Activated gamma-delta T cell treated with Interleukin-2 at 50 U/mL for 16 hours (primary cell): ENCODE measurements at regions not wholly inside any gene's neighbourhood (a gene's known extent, or its start where the extent isn't known, plus 50 kb on each side); places are given as distances from the start of the nearest gene placed in this dataset.

Experiments used
- DNase-seq: peaks from one replicate; pipeline ENCODE4 v3.0.0-alpha.2; 2020

DNA sequence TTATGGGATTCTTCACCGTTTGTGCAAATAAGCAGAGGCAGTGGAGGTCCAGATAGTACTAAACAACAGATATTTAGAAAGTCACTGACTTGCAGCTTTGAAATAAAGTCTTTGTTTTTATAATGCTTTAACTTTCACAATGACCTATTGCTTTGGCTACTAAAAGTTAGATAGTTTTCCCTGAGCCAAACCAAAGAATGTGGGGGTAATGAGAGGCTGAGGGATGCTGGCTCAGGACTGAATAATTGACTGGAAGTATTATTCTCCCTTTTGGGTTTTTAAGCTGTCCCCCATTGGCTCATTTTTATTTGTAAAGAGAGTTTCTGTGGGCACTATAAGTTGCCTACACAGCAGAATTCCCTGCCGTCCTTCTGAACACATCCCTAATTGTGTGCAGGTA is 99.2 kb upstream of the ACTBL2 start:
- no peak for DNase-seq

GRCh38 chr5:57581222-57581621 is 98.6 kb upstream of the ACTBL2 start:
- no peak for DNase-seq

DNA sequence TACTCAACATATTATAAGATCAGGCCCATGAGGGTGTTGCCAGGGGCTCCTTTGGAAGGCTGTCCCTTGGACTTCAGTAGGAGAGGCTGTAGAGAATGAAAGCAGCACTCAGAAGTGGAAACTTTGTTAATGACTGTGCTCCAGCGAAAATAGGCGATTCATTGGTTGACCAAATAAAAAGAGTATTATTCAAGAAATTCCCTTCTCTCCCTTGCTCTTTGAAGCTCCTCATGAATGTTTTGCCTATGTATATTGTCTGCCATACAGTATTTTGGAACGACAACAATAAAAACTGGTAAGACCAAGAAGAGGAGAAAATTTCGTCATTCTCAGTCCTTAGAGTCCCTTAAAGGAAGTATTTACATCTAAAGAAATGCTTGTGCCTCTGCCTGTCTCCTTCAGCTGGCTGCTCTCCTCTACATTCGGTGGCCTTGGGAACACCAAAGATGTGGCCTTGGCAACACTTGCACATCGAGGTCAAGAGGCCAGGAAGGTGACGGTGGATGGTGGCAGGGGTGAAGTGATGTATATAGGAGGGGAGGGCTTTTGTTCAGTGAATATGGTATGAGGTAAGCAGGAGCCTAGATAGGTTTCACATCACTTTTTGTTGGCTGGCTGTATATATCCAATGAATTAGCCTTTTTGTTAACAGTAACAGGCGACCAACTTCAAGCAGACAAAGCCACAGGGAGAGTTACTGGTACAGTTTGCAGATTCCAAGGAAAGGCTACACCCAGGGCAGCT is 95.0 kb upstream of the ACTBL2 start:
- DNase-seq: no peak

DNA sequence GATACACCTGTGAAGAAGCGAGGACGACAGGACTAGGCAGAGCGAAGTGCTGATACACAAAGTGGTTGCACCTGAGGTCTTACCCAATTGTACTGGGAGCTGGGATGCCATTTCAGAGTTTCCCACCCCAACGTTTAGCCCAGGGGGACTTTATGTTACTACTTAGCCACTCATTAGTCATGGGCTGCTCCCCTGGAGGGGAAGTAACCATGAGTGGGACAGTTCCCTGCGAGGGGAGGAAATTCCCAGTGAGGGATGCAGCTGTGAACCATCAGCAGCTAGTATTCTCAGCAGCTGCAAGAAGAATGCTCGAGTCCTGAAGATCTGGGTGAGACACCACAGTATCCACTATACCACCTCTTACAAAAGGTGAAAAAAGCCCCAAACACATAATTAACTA is 93.7 kb upstream of the ACTBL2 start:
- no peak for DNase-seq

DNA sequence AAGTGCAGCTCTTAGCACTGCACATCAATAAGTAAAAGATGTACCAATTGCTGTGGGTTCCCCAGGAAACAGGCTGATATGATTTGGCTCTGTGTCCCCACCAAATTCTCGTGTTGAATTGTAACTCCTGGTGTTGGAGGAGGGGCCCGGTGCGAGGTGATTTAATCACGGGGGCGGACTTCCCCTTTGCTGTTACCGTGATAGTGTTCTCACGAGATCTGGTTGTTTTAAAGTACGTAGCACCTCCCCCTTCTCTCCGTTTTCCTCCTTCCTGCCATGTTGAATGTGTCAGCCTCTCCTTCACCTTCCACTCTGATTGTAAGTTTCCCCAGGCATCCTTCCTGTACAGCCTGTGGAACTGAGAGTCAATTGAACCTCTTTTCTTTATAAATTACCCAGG is 93.2 kb upstream of the ACTBL2 start:
- DNase-seq: no peak

- DNase-seq: no peak
These were observed 89.8 kb upstream of the ACTBL2 start for GRCh38 chr5:57572461-57572860.

DNA sequence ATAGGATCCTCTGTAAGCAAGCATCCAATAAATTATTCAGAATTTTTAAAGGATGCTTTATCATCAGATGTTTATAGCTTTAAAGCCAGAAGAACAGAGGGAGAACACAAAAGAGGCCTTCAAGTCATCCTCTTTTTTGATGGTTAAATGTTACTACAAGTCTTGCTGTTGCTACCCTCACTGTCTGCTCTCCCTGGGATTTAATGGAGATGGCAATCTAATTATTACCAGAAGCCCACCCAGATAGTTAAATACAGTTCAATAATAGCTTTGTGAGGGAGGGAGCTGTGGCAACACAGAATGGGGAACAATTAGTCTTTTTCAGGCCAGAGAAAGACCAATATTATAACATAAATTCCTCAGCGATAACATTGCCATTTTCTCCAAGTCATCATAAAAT is 87.0 kb upstream of the ACTBL2 start:
- DNase-seq: no peak

- no peak for DNase-seq
These were observed 85.5 kb upstream of the ACTBL2 start for GRCh38 chr5:57568136-57568535.

DNA sequence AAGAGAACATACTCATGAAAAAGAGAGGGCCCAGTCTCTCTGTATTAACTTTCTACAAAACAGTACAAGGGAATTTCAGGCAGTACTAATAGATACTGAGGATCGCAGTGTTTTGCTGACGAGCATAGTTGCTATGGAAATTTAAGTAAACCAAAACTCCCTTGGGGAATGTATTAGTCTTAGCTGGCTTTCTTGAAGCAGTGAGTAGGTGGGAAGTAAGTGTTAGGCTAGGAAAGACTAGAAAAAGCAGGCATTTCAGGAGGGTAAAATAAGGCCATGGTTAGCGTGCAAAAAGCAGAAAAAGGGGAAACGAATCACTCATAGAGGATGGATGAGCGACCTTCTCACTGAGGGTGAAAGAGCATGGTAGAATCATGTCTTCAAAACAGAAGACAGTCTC is 84.3 kb upstream of the ACTBL2 start:
- DNase-seq: no peak

GRCh38 chr5:57561231-57561842 is 78.7 kb upstream of the ACTBL2 start:
- DNase-seq: no peak

GRCh38 chr5:57559110-57559635 is 76.6 kb upstream of the ACTBL2 start:
- DNase-seq: no peak

- DNase-seq: no peak
These were observed 69.4 kb upstream of the ACTBL2 start for GRCh38 chr5:57552033-57552432.

DNA sequence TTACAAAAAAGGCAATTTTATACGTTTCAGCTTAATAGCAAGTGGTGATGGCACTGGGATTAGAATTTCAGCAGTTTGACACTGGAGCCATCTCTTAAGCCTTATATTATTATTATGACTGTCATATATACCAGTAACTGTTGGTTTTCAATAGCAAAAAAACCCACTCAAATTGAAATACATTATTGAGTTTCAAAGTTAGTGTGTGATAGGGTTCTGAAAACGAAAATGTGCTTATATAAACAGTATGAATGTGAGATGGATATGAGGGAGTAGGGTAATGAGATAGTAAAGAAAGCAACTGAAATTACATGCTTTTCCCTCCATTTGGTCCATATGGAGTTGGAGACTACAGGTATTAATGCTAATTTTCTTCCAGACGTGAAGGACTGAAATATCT is 68.6 kb upstream of the ACTBL2 start:
- no peak for DNase-seq

- DNase-seq: no peak
These were observed 67.5 kb upstream of the ACTBL2 start for GRCh38 chr5:57550132-57550531.

- DNase-seq: no peak
These were observed 67.0 kb upstream of the ACTBL2 start for GRCh38 chr5:57549566-57549965.

DNA sequence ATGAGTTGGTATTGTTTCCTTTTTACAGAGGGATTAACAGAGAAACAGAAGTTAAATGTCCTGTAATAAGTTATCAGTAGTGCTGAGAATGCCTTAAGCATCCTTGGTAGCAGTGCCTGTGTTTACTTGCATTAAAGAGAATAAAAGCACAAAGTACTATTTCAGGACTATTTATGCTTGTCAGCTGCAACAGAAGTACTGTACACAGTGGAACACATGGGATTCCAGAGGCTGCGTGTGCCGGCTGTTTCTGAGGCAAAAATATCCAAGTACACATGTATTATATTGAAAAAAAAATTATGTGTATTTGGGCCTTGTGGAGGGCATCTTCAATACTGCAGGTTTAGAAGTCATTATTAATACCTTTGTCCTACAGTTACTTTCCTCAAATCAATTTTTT is 58.2 kb upstream of the ACTBL2 start:
- DNase-seq: no peak

GRCh38 chr5:57539281-57539701 is 56.7 kb upstream of the ACTBL2 start:
- DNase-seq: no peak

DNA sequence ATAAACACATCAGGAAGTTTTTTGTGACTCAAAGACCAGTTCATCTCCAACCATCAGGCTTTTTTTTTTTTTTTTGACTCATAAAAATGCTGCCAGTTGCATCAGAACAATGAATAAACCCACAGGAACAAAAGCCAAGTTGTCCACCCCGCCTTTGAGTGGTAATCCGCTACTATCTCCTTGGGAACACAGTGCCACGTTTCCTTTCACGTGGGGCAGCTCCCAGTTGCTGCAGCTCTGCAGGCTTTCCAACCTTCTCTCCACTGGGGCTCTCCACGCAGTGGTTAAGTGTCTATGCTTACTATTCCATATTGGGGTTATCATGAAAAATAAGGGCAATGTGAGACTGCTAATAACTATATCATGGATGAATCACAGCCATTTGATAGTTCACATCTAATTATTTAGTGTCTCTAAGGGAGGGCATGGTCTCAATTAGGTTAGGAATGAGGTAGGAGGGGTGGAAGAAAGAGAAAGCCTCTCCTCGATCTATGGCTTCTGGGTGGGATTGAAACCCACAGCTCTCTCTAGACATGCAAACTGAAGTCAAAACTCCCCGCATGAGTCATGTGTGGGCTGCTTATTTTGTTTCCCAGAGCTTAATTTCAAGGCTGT is 55.8 kb upstream of the ACTBL2 start:
- DNase-seq: no peak

DNA sequence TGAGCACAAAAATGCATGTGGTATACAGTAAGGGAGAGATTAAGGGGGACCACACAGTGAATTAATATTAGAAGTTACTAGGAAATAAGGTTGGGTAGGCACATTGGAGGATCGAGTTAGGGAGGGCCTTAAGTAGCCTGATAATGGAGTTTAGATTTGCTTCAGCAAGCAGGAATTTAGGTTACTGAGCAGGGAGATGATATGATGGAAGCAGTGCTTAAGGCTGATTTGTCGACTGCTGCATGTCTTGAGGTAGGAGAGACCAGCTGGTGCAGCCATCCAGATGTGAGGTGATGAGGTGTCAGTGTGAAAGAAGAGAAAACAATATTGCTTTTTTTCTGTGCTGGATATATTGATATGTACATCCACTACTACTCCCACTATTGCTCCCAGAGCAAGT is 55.2 kb upstream of the ACTBL2 start:
- no peak for DNase-seq

DNA sequence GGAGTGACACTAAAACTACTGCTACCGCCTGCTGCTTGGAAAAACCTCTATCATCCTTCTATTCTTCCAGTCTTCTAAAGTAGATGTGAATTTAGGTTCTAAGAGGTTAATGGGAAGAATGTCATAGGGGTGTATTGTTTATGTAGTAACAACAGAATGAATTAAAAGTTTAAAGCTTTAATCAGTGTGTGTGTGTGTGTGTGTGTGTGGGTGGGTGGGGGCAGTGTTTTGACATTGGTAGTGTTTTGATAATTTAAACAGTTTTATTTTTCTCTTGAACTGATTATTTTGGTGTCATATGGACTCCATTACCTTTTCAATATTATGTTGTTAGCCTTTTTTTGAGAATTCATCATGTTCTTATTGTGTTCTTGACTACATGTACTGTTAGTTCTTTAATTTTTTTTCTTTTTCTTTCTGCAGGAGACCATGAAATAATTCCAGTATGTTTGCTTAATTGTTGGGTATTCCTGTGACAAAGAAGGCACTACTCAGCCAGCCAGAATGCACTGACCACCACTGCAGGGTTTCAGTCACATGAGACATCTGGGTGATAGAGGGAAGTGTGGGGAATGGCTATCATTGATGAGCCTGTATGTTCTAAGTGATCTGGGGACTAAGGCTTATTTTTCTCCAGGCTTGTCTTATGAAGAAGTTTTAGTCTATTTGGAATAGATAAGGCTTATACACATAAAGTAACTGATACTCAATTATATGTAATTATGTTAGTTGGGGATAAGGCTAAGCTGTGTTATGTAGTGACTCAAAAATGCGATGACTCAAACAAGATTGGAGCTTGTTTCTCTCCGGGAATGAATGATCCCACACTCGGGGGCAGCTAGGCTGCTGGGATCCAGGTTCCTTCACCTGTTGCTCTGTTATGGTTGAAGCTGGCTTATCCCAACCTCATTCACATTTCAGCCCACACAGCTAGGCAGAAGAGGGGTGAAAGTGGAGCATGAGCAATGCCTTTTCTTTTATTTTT is 50.2 kb upstream of the ACTBL2 start:
- no peak for DNase-seq
